GM12872 (cell line): ENCODE measurements at regions not wholly inside any gene's neighbourhood (a gene's known extent, or its start where the extent isn't known, plus 50 kb on each side); places are given as distances from the start of the nearest gene placed in this dataset.

Experiments
- CTCF ChIP-seq: IDR thresholded peaks from 3 replicates; pipeline ENCODE4 v1.5.1; 2011; ENCODE audit warnings: low read depth, mild to moderate bottlenecking, low read length, moderate library complexity; ENCODE audit not compliant: insufficient read depth

DNA sequence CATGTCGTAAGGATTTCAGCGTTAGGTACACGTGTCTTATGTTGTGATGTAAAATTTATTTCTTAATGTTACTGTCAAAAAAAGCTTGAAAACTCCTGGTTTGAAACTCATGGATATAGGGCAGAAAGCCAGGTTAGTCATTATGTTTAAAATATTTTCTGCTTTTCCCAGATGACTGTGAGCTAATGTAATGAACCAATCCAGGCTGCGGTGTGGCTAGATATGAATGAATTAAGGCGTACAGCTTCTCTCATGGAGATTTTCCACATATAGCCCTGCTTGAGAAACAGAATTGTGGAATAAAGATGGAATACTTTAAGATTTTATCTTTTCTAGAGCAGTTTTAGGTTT, 80.3 kb upstream of the STMND1 start:
- TF ChIP-seq CTCF = no peak

- no peak for TF ChIP-seq CTCF
Observed at GRCh38 chr6:17020889-17021538, 80.8 kb upstream of the STMND1 start.

GRCh38 chr6:17018425-17018824, 83.4 kb upstream of the STMND1 start:
- TF ChIP-seq CTCF = no peak

- TF ChIP-seq CTCF = no peak
Observed at GRCh38 chr6:17017416-17017815, 84.4 kb upstream of the STMND1 start.

GRCh38 chr6:17015551-17016381, 86.1 kb upstream of the STMND1 start:
- no peak for TF ChIP-seq CTCF

DNA sequence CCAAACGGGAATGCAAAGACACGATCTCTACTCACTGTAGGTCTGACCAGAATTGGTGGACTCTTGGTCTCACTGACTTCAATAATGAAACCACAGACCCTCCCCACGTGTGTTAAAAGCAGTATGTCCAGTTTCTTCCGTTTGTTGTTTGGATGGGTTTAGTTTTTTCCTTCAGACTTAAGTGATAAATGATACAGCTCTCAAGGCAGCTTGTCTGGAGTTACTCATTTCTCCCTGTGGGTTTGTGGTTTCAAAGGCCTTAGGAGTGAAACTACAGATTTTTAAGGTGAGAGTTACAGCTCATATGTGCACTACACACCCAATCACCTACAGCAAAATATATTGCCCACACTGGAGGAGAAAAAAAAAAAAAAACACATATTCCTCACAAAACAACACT, 86.7 kb upstream of the STMND1 start:
- TF ChIP-seq CTCF = no peak

GRCh38 chr6:17013701-17014100, 88.1 kb upstream of the STMND1 start:
- no peak for TF ChIP-seq CTCF
